Smooth muscle cell (in vitro differentiated cells): ENCODE measurements at regions not wholly inside any gene's neighbourhood (a gene's known extent, or its start where the extent isn't known, plus 50 kb on each side); places are given as distances from the start of the nearest gene placed in this dataset.

Experiments used
- DNase-seq: peaks from one replicate; lab custom pipeline; 2025; ENCODE audit not compliant: unreplicated experiment; lab: John Stamatoyannopoulos, UW
- H2AFZ ChIP-seq: fragments of 200-600 bp; sonication (generic); 2 replicates; pipeline ENCODE4 v1.6.0; 2016; ENCODE audit warnings: antibody characterized with exemption, low read depth, mild to moderate bottlenecking
- H3F3A ChIP-seq: fragments of 200-600 bp; sonication (generic); 2 replicates; pipeline ENCODE4 v1.6.0; 2017; ENCODE audit warnings: antibody characterized with exemption, low read depth
- H3K27ac ChIP-seq: fragments of 200-600 bp; sonication (generic); 2 replicates; pipeline ENCODE4 v1.5.1; 2016; ENCODE audit warnings: low read depth, mild to moderate bottlenecking
- H3K27me3 ChIP-seq: fragments of 200-600 bp; sonication (generic); 2 replicates; pipeline ENCODE4 v1.6.1; 2016; ENCODE audit warnings: low read depth, mild to moderate bottlenecking
- H3K36me3 ChIP-seq: fragments of 200-600 bp; sonication (generic); 2 replicates; pipeline ENCODE4 v1.5.1; 2016; ENCODE audit warnings: low read depth
- H3K4me1 ChIP-seq: fragments of 200-600 bp; sonication (generic); 2 replicates; pipeline ENCODE4 v1.5.1; 2016; ENCODE audit warnings: low read depth
- H3K4me2 ChIP-seq: fragments of 200-600 bp; sonication (generic); 2 replicates; pipeline ENCODE4 v1.6.0; 2016; ENCODE audit warnings: mild to moderate bottlenecking
- H3K4me3 ChIP-seq: fragments of 200-600 bp; sonication (generic); 2 replicates; pipeline ENCODE4 v1.5.1; 2016; ENCODE audit warnings: mild to moderate bottlenecking
- H3K79me2 ChIP-seq: fragments of 200-600 bp; sonication (generic); 2 replicates; pipeline ENCODE4 v1.6.0; 2016; ENCODE audit warnings: low read depth, mild to moderate bottlenecking
- H3K9ac ChIP-seq: fragments of 200-600 bp; sonication (generic); 2 replicates; pipeline ENCODE4 v1.6.0; 2016; ENCODE audit warnings: low read depth
- H3K9me3 ChIP-seq: fragments of 200-600 bp; sonication (generic); replicated peaks from 2 replicates; pipeline ENCODE4 v1.5.1; 2016; ENCODE audit warnings: low read depth
- H4K20me1 ChIP-seq: fragments of 200-600 bp; sonication (generic); 2 replicates; pipeline ENCODE4 v1.6.0; 2016; ENCODE audit warnings: low read depth
- WGBS: methylation state at CpG from one replicate; pipeline ENCODE4 v1.1.7; 2016; ENCODE audit warnings: low lambda C conversion rate; 5-methylcytosine and 5-hydroxymethylcytosine counted together
- TF ChIP-seq, protein P1 (sequence below): fragments of 200-600 bp; sonication (generic); IDR thresholded peaks from 2 replicates; pipeline ENCODE4 v1.5.1; 2017; ENCODE audit warnings: borderline replicate concordance, mild to moderate bottlenecking, antibody characterized with exemption; ENCODE audit not compliant: insufficient read depth, poor library complexity, severe bottlenecking

DNA sequence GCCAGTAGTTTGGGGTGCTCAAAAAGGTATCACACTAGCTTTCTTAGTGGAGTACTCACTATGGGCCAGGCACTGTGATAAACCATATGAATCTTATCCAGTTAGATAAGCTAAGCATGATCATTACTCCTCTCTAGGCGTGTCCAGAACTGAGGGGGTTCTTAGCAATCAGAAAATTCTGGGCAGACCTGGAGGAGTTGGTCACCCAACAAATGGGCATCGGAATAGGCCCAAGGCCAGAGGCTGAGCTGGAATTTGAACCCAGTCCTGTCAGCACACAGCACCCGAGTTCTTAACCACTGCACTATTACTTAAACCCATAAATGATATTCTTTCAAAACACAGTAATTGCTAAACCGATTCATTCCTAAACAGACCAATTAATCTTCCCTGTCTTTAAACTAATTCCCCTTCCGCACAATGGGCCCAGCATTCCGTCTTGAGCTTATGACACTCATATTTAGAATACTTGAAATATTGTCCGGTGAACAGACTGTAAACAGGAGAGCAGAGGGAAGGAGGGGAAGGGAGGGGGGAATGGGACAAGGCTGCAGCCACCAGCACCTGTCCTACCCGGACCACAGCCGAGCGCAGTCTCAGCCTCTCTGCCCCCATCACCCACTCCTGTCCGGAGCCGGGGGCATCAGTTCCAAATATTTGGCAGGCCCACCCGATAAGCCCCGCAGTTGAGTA, 113.0 kb upstream of the GADD45A start:
- Histone ChIP-seq H3K4me2 (no peak overlapping the region), H4K20me1 (no peaks in the 10 kb centered on the region), H3K27me3 (no peaks in the 10 kb centered on the region), H3K4me3 (no peak overlapping the region), H3K27ac (no peak overlapping the region), H3K4me1 (no peaks in the 10 kb centered on the region), H3K79me2 (no peaks in the 10 kb centered on the region), H3K36me3 (no peaks in the 10 kb centered on the region), H3F3A (peaks cover 11% of the 10 kb centered on the region), H3K9ac (no peak overlapping the region), H3K9me3 (no peaks in the 10 kb centered on the region), H2AFZ (no peak overlapping the region)
- TF ChIP-seq, protein P1, sequence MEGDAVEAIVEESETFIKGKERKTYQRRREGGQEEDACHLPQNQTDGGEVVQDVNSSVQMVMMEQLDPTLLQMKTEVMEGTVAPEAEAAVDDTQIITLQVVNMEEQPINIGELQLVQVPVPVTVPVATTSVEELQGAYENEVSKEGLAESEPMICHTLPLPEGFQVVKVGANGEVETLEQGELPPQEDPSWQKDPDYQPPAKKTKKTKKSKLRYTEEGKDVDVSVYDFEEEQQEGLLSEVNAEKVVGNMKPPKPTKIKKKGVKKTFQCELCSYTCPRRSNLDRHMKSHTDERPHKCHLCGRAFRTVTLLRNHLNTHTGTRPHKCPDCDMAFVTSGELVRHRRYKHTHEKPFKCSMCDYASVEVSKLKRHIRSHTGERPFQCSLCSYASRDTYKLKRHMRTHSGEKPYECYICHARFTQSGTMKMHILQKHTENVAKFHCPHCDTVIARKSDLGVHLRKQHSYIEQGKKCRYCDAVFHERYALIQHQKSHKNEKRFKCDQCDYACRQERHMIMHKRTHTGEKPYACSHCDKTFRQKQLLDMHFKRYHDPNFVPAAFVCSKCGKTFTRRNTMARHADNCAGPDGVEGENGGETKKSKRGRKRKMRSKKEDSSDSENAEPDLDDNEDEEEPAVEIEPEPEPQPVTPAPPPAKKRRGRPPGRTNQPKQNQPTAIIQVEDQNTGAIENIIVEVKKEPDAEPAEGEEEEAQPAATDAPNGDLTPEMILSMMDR: no peak
- DNase-seq: no peak
- 84% methylated on average over 14 of the region's 14 CpGs for WGBS

GRCh38 chr1:67572594-67573221, 112.3 kb upstream of the GADD45A start:
- H3K9me3 ChIP-seq: no peaks in the 10 kb centered on the region
- no peak overlapping the region for H3K27ac ChIP-seq
- H2AFZ ChIP-seq: no peak overlapping the region
- no peaks in the 10 kb centered on the region for H3K79me2 ChIP-seq
- no peaks in the 10 kb centered on the region for H3K36me3 ChIP-seq
- WGBS: 76% methylated on average over 8 of the region's 8 CpGs
- peaks cover 11% of the 10 kb centered on the region for H3F3A ChIP-seq
- no peaks in the 10 kb centered on the region for H4K20me1 ChIP-seq
- TF ChIP-seq, protein P1: no peak
- no peak overlapping the region for H3K4me3 ChIP-seq
- no peak overlapping the region for H3K9ac ChIP-seq
- H3K4me1 ChIP-seq: no peaks in the 10 kb centered on the region
- H3K4me2 ChIP-seq: no peak overlapping the region
- no peak for DNase-seq
- H3K27me3 ChIP-seq: no peaks in the 10 kb centered on the region

DNA sequence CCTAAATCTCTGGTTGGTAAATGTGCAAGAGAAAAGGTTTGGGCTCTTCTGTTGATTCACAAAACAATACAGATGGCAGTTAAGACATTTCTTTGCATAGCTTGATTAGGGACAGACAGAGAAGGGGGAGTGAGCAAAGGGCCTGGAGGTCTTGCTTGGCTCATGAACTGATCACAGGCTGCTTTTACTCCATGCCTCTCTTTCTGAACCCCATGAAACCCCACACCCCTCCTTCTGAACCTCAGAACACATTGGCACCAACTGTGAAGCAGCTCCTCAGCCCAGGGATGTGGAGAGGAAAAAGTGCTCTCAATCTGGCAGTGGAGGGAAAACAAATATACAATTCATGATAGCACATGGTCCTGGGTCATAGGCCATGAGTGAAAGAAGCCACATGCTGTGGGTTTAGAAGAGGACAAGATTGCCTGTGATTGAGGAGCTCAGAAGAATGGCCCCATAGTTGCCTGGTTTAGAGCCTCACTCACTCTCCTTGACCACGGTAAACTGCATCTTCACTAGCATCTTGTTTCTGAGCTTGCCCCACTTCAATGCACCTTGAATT, 111.6 kb upstream of the GADD45A start:
- H2AFZ ChIP-seq: no peak overlapping the region

More for the DNA sequence above, 111.6 kb upstream of the GADD45A start:
- TF ChIP-seq, protein P1: no peak
- H3F3A ChIP-seq: peaks cover 11% of the 10 kb centered on the region
- no peaks in the 10 kb centered on the region for H3K4me1 ChIP-seq
- 100% methylated on average over 1 of the region's 1 CpG for WGBS
- H3K36me3 ChIP-seq: no peaks in the 10 kb centered on the region
- H3K27ac ChIP-seq: no peak overlapping the region
- no peak overlapping the region for H3K4me2 ChIP-seq
- H3K79me2 ChIP-seq: no peaks in the 10 kb centered on the region
- DNase-seq: no peak
- no peak overlapping the region for H3K9ac ChIP-seq
- no peaks in the 10 kb centered on the region for H3K9me3 ChIP-seq
- H3K4me3 ChIP-seq: no peak overlapping the region
- H4K20me1 ChIP-seq: no peaks in the 10 kb centered on the region
- H3K27me3 ChIP-seq: no peaks in the 10 kb centered on the region
